ENCODE measurements at regions not wholly inside any gene's neighbourhood (a gene's known extent, or its start where the extent isn't known, plus 50 kb on each side); places are given as distances from the start of the nearest gene placed in this dataset.

DNA sequence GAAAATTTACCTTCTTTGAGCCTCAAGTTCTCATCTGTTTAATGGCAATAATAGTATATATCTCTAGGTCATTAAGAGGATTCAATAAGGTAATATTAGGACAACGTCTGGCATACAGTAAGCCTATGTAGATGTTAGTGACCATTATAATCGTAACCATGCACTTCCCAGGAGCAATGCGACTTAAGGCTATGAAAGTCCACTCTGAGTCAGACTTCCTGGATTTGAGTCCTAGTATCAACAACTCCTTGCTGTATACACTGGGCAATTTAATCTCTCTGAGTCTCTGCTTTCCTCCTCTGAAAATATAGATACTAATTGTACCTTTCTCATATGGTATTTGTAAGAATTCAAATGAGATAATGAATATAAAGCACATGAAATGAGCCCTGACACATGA lies 168.1 kb upstream of the HDDC2 start:
- Mint-ChIP-seq H3K9me3 (peaks cover 8% of the 10 kb centered on the region), H3K36me3 (ENCODE audit: low read depth) (peaks cover 5% of the 10 kb centered on the region), H3K4me1 (no peaks in the 10 kb centered on the region), H3K27ac (no peak overlapping the region), H3K4me3 (no peak overlapping the region), H3K27me3 (ENCODE audit: low read depth) (no peaks in the 10 kb centered on the region)
- TF ChIP-seq, protein P1, sequence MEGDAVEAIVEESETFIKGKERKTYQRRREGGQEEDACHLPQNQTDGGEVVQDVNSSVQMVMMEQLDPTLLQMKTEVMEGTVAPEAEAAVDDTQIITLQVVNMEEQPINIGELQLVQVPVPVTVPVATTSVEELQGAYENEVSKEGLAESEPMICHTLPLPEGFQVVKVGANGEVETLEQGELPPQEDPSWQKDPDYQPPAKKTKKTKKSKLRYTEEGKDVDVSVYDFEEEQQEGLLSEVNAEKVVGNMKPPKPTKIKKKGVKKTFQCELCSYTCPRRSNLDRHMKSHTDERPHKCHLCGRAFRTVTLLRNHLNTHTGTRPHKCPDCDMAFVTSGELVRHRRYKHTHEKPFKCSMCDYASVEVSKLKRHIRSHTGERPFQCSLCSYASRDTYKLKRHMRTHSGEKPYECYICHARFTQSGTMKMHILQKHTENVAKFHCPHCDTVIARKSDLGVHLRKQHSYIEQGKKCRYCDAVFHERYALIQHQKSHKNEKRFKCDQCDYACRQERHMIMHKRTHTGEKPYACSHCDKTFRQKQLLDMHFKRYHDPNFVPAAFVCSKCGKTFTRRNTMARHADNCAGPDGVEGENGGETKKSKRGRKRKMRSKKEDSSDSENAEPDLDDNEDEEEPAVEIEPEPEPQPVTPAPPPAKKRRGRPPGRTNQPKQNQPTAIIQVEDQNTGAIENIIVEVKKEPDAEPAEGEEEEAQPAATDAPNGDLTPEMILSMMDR (IDR thresholded peaks at IDR 0.05; ENCODE audit: unreplicated experiment in 3 of 3): no peak

DNA sequence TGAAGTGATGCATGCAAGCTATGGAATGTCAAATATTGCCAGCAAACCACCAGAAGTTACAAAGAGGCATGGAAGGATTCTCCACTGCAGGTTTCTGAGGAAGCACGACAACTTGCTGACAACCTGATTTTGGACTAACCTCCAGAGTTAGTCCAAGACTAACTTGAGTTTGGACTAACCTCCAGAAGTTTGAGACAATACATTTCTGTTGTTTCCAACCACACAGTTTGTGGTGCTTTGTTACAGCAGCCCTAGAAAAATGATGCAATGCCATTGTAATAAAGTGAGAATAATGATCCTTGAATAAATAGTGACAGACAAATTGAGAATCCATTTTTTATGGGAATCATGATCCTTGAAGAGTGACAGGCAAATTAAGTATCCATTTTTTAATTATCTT lies 169.9 kb upstream of the HDDC2 start:
- no peak overlapping the region for H3K27ac Mint-ChIP-seq
- no peaks in the 10 kb centered on the region for H3K4me1 Mint-ChIP-seq
- H3K9me3 Mint-ChIP-seq: peaks cover 2% of the 10 kb centered on the region
- TF ChIP-seq, protein P1 (IDR thresholded peaks at IDR 0.05; ENCODE audit: unreplicated experiment in 3 of 3): no peak
- H3K27me3 Mint-ChIP-seq (ENCODE audit: low read depth): no peaks in the 10 kb centered on the region
- H3K4me3 Mint-ChIP-seq: no peak overlapping the region
- H3K36me3 Mint-ChIP-seq (ENCODE audit: low read depth): peaks cover 2% of the 10 kb centered on the region

DNA sequence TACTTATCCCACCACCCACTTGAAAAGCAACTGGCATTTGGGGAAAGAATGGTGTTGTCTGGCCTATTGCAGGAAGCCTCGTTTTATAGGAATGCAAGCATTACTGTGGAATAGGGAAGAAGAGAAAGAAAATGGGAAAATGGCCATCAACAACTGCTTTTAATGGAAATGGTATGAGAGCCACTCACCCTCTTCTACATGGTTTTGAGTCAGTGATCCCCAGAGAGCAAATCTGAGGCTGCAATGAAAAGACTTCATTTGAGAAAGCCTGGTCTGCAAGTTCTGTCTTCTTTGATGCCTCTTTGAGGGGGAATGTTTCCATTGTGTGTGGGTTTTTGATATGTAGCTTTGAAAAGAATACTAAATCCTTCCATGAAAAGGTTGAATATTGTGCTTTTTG lies 172.3 kb upstream of the HDDC2 start:
- Mint-ChIP-seq H3K4me3 (no peak overlapping the region), H3K36me3 (ENCODE audit: low read depth) (no peaks in the 10 kb centered on the region), H3K4me1 (no peaks in the 10 kb centered on the region), H3K27ac (no peak overlapping the region), H3K9me3 (no peaks in the 10 kb centered on the region), H3K27me3 (ENCODE audit: low read depth) (no peaks in the 10 kb centered on the region)
- TF ChIP-seq, protein P1 (IDR thresholded peaks at IDR 0.05; ENCODE audit: unreplicated experiment in 3 of 3): no peak

DNA sequence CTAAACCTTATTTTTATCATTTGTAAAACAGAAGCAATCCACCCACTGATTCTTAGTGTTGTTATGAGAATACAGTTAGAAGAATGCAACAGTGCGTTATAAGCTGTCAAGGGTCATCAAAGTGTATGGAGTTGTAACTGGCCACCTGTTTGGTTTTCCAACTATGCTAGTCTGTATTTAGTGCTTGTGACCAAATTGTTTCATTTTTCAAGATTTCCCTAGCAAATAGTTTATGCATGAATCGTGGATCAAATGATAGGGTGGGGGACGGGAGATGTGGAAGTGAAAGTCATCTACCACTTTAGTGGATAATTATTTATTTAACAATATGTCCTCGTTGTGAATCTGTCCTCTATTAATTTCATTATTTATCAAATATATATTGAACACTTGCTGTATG lies 175.4 kb upstream of the HDDC2 start:
- H3K9me3 Mint-ChIP-seq: no peaks in the 10 kb centered on the region
- TF ChIP-seq, protein P1 (IDR thresholded peaks at IDR 0.05; ENCODE audit: unreplicated experiment in 3 of 3): no peak
- no peaks in the 10 kb centered on the region for H3K4me1 Mint-ChIP-seq
- no peak overlapping the region for H3K4me3 Mint-ChIP-seq
- no peaks in the 10 kb centered on the region for H3K27me3 Mint-ChIP-seq (ENCODE audit: low read depth)
- H3K36me3 Mint-ChIP-seq (ENCODE audit: low read depth): no peaks in the 10 kb centered on the region
- no peak overlapping the region for H3K27ac Mint-ChIP-seq

DNA sequence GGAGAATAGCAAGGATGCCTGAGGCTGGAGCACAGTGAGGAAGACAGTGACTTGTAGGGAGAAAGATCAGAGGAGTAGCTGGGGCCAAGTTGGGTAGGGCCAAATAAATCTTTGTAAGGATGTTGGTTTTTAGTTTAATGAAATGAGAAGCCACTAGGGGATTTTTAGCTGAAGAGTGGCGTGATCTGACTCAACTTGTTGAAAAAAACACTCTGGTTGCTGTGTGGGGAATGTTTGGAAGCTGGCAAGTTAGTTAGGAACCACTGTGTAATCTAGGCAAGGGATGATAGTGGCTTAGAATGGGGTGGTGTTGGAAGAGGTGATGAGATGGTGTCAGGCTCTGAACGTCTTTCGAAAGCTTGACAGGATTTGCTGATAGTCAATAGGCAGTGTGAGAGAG lies 176.1 kb upstream of the HDDC2 start:
- Mint-ChIP-seq H3K27me3 (ENCODE audit: low read depth) (no peaks in the 10 kb centered on the region), H3K4me3 (no peak overlapping the region), H3K27ac (no peak overlapping the region), H3K4me1 (no peaks in the 10 kb centered on the region), H3K36me3 (ENCODE audit: low read depth) (no peaks in the 10 kb centered on the region), H3K9me3 (no peaks in the 10 kb centered on the region)
- TF ChIP-seq, protein P1 (IDR thresholded peaks at IDR 0.05; ENCODE audit: unreplicated experiment in 3 of 3): no peak

DNA sequence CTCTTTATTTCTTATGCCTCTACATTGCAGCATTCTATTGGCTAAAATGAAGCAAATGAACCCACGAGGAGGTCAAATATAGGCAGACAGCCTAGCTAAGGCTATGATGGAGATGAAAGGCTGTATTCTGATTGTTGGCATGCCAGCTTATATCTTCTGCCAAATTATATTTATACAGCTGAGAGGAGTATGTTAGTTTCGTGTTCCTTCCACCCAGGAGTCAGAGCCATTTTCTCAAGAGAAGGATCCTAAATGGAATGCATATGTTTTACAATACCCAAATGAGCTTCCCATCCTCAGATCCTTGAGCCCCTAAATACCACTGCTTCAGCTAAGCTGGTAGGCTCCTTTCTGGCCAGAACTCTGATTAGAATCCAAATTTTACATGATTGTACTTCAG lies 178.4 kb upstream of the HDDC2 start:
- Mint-ChIP-seq H3K36me3 (ENCODE audit: low read depth) (no peaks in the 10 kb centered on the region), H3K4me1 (no peaks in the 10 kb centered on the region), H3K27ac (no peak overlapping the region), H3K4me3 (no peak overlapping the region), H3K9me3 (no peaks in the 10 kb centered on the region), H3K27me3 (ENCODE audit: low read depth) (no peaks in the 10 kb centered on the region)
- TF ChIP-seq, protein P1 (IDR thresholded peaks at IDR 0.05; ENCODE audit: unreplicated experiment in 3 of 3): no peak
